ENCODE measurements at regions not wholly inside any gene's neighbourhood (a gene's known extent, or its start where the extent isn't known, plus 50 kb on each side); places are given as distances from the start of the nearest gene placed in this dataset.

DNA sequence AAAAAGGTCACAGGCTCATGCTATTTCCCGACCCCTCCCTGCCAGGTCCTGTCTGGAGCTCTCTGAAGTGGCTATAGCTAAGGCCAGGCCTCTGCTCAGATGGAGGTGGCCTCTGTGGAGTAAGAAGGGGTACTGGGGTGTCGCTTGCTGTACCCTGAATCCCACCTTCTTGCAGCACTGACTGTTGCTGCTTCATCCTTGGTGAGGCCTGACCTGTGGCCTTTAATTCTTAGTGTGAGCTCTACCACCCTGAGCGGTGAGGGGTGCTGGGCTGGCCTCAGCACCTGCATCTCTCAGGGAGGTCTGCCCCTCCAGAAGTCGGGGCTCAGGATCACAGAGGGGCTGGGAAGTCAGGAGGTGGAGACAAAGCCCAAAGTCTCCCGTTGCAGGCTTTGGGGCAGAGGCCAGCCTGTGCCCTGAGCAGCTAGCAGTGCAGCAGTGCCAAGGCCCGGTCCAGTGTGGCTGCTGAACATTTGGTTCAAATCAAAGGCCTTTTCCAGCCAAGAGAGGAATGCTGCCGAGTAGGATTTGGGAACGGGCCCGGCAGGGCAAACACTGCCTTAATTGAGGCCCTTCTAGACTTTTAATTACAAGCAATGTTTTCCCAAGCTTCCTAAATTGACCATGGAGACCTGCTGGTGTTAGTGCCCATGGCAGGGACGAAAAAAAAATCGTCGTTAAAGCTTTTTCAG, 133.5 kb upstream of the HAAO start:
- TF ChIP-seq, protein P1, sequence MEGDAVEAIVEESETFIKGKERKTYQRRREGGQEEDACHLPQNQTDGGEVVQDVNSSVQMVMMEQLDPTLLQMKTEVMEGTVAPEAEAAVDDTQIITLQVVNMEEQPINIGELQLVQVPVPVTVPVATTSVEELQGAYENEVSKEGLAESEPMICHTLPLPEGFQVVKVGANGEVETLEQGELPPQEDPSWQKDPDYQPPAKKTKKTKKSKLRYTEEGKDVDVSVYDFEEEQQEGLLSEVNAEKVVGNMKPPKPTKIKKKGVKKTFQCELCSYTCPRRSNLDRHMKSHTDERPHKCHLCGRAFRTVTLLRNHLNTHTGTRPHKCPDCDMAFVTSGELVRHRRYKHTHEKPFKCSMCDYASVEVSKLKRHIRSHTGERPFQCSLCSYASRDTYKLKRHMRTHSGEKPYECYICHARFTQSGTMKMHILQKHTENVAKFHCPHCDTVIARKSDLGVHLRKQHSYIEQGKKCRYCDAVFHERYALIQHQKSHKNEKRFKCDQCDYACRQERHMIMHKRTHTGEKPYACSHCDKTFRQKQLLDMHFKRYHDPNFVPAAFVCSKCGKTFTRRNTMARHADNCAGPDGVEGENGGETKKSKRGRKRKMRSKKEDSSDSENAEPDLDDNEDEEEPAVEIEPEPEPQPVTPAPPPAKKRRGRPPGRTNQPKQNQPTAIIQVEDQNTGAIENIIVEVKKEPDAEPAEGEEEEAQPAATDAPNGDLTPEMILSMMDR (IDR thresholded peaks at IDR 0.05; ENCODE audit: insufficient read depth, missing control alignments): no peak
- no peak for FAIRE-seq
- DNase-seq (ENCODE audit: insufficient read length, low spot score): no peak

DNA sequence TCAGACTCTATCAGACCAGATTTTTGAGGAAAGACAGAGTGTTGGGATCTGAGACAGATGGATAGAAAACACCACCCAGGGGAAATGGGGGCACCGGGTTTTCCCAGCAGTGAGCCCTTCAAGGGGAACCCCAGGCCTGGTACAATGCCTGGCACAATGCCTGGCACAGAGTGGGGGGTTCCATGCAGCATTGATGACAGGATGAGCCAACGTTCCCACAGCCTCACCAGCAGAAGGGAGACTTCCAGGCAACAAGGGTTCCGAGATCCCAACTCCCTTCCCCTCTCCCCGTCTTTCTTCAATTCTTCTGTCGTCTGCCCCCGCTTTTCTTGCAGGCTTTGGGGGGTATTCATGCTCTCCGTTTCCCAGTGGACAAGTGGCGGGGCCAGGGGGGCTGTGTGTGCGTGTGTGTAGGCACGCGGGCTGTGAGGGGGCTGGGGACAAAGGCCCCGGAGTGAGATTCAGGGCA, 132.1 kb upstream of the HAAO start:
- FAIRE-seq: no peak
- DNase-seq (ENCODE audit: insufficient read length, low spot score): no peak

DNA sequence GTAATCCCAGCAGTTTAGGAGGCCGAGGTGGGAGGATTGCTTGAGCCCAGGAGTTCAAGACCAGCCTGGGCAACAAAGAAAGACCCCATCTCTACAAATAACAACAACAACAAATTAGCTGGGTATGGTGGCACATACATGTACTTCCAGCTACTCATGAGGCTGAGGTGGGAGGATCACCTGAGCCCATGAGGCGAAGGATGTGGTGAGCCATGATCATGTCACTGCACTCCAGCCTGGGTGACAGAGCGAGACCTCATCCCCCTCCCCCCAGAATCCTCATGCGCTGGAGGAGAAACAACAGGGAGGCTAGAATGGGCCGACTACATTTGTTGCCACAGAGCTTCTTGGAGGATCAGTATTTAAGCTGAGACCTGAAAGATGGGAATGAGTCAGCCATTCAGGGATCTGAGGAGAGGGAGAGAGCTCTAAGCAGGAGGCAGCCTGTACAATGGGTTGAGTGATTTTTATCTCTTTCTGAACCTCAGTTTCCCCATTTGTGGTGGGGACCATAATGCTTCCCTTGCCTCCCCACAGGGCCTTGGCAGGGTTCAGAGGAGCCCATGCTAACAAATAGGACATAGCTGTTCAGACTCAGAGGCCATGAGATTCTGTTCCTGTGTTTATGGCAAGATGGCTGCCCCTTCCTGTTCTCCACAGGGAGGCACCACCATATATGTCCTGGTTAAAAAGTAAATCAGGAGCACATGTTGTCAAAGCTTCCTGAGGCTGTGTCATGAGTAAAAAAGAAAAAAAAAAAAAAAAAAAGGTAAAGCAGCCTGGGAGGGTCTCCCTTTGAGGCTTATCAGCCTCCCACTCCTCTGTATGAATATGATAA, 131.4 kb upstream of the HAAO start:
- FAIRE-seq (no peak), DNase-seq (ENCODE audit: insufficient read length, low spot score) (no peak)
- TF ChIP-seq, protein P1 (IDR thresholded peaks at IDR 0.05; ENCODE audit: insufficient read depth, missing control alignments): no peak

More for the DNA sequence above, 132.1 kb upstream of the HAAO start:
- TF ChIP-seq, protein P1 (IDR thresholded peaks at IDR 0.05; ENCODE audit: insufficient read depth, missing control alignments): no peak

DNA sequence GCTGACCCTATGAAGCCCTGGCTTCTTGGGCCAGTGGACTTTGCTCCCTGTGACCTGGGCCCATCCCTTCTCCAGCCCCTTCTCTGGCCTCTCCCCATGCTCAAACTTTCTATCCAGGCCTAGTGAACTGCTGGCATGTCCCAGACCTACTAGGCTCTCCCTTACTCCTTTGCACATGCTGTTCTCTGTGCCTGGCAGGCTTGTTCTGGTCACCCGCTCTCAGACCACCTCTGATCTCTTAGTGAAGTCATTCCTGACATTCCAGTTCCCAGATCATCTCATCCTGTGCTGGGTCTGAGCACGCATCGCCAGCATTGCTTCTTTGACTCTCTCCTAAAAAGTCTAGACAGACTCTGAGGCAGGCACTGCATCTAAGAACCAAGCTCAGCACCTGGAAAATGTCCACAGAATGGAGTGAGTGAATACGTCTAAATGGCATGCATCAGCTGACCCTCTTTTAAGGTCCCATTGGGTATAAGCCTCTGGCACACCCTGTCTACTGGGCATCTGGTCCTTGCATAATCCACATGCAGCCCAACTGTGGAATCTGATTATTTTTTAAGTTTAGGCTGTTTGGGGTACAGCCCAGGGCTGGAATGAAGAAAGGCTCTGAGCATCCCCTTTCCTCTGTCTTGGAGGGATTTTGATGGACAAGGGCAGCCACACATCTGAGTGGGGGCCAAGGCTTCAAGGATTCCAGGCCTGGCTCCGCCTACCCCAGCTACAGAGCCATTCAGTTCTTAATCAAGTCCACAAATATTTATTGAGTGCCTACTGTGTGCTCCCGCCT, 130.6 kb upstream of the HAAO start:
- no peak for DNase-seq (ENCODE audit: insufficient read length, low spot score)
- no peak for FAIRE-seq
- TF ChIP-seq, protein P1 (IDR thresholded peaks at IDR 0.05; ENCODE audit: insufficient read depth, missing control alignments): no peak

DNA sequence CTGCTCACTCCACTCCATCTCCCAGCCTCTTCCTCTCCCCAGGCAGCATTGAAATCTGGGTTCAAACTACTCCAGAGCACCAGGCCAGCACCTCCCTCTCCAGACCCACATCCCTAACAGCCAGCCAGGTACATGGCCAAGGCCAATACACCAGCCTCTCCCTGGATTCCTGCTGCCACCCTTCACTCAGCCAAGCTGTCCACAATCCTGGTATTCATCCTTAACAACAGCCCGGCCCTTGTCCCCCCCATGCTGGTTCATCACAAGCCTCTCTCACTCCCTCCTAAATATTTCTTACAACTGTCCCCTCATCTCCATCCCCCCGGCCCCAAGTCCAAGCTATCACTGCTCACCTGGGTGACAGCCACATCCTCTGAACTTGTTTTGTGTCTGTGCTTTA, 129.9 kb upstream of the HAAO start:
- no peak for DNase-seq (ENCODE audit: insufficient read length, low spot score)
- no peak for FAIRE-seq
- TF ChIP-seq, protein P1 (IDR thresholded peaks at IDR 0.05; ENCODE audit: insufficient read depth, missing control alignments): no peak

DNA sequence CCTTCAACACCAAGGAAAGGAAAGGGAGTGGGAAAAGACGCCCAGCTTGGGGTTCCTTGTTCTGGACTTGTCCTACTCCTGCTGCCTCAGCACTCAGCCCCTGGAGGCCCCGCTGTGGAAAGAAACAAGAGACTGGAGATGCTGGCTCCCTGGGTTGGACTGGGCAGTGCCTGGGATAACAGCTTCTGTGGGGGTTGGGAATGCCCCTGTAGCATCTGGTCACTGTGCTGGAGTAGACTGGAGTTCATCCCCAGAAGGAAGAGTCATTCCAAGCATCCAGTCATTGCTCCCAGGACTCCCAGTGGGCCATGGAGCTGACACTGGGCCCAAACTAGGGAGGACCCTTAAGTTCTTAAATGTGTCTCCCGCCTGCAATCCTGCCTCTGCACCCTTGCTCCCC, 129.3 kb upstream of the HAAO start:
- DNase-seq (ENCODE audit: insufficient read length, low spot score) (no peak), FAIRE-seq (no peak)
- TF ChIP-seq, protein P1 (IDR thresholded peaks at IDR 0.05; ENCODE audit: insufficient read depth, missing control alignments): no peak
